ENCODE measurements at regions not wholly inside any gene's neighbourhood (a gene's known extent, or its start where the extent isn't known, plus 50 kb on each side); places are given as distances from the start of the nearest gene placed in this dataset.
A peak's percentile ranks its signal among the peaks of the same experiment; 100 is the strongest.

GRCh38 chr6:11425431-11425871 is 112.1 kb upstream of the TMEM170B start:
- TF ChIP-seq GATA3 (IDR thresholded peaks at IDR 0.05; ENCODE audit: low read depth, low read length): no peak
- no peak for TF ChIP-seq GATA2 (IDR thresholded peaks at IDR 0.05; ENCODE audit: low read depth, low read length)

GRCh38 chr6:11424395-11425034 is 113.0 kb upstream of the TMEM170B start:
- TF ChIP-seq GATA3 (IDR thresholded peaks at IDR 0.05; ENCODE audit: low read depth, low read length): no peak

- no peak for TF ChIP-seq GATA2 (IDR thresholded peaks at IDR 0.05; ENCODE audit: low read depth, low read length)
- no peak for TF ChIP-seq GATA3 (IDR thresholded peaks at IDR 0.05; ENCODE audit: low read depth, low read length)
These were observed 113.9 kb upstream of the TMEM170B start for GRCh38 chr6:11423667-11424066.

DNA sequence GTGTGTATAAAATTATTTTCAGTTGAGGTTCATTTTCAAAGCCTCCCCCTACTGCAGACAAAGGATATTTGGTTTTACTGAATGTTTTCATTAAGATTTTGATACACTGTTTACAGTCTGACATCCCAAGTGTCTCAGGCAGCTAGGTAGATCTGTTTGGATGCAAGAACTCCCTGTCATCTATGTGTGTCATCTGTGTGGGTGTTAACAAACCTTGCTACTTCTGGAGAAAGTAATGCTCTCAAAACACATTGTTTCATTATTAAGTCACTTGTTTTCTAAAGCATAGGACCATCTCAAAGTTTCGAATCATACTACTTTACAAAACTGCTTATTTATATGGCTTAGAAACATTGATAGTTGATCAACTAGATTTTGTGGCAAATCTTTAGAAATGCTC is 114.5 kb upstream of the TMEM170B start:
- no peak for TF ChIP-seq GATA3 (IDR thresholded peaks at IDR 0.05; ENCODE audit: low read depth, low read length)
- no peak for TF ChIP-seq GATA2 (IDR thresholded peaks at IDR 0.05; ENCODE audit: low read depth, low read length)

GRCh38 chr6:11419763-11420453 is 117.6 kb upstream of the TMEM170B start:
- no peak for TF ChIP-seq GATA3 (IDR thresholded peaks at IDR 0.05; ENCODE audit: low read depth, low read length)
- TF ChIP-seq GATA2 (IDR thresholded peaks at IDR 0.05; ENCODE audit: low read depth, low read length): no peak

GRCh38 chr6:11418290-11418905 is 119.2 kb upstream of the TMEM170B start:
- no peak for TF ChIP-seq GATA2 (IDR thresholded peaks at IDR 0.05; ENCODE audit: low read depth, low read length)
- no peak for TF ChIP-seq GATA3 (IDR thresholded peaks at IDR 0.05; ENCODE audit: low read depth, low read length)

DNA sequence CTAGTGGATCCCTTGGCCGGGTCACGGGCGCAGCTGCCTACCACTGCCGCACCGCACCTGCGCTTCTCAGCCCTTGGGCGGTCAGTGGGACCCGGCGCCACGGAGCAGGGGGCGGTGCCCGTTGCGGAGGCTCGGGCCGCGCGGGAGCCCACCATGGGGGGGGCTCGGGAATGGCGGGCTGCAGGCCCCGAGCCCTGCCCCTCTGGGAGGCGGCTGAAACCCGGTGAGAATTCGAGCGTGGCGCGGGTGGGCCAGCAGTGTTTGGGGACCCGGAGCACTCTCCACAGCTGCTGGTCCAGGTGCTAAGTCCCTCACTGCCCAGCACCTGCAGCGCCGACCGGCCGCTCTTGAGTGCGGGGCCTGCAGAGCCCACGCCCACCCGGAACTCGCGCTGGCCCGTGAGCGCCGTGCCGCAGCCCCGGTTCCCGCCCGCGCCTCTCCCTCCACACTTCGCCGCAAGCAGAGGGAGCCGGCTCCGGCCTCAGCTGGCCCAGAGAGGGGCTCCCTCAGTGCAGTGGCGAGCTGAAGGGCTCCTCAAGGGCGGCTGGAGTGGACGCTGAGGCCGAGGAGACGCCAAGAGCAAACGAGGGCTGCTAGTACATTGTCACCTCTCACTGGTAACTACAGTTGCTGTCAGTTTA is 120.5 kb upstream of the TMEM170B start:
- no peak for TF ChIP-seq GATA2 (IDR thresholded peaks at IDR 0.05; ENCODE audit: low read depth, low read length)
- no peak for TF ChIP-seq GATA3 (IDR thresholded peaks at IDR 0.05; ENCODE audit: low read depth, low read length)

GRCh38 chr6:11415557-11415956 is 122.0 kb upstream of the TMEM170B start:
- TF ChIP-seq GATA2 (IDR thresholded peaks at IDR 0.05; ENCODE audit: low read depth, low read length): no peak
- no peak for TF ChIP-seq GATA3 (IDR thresholded peaks at IDR 0.05; ENCODE audit: low read depth, low read length)

DNA sequence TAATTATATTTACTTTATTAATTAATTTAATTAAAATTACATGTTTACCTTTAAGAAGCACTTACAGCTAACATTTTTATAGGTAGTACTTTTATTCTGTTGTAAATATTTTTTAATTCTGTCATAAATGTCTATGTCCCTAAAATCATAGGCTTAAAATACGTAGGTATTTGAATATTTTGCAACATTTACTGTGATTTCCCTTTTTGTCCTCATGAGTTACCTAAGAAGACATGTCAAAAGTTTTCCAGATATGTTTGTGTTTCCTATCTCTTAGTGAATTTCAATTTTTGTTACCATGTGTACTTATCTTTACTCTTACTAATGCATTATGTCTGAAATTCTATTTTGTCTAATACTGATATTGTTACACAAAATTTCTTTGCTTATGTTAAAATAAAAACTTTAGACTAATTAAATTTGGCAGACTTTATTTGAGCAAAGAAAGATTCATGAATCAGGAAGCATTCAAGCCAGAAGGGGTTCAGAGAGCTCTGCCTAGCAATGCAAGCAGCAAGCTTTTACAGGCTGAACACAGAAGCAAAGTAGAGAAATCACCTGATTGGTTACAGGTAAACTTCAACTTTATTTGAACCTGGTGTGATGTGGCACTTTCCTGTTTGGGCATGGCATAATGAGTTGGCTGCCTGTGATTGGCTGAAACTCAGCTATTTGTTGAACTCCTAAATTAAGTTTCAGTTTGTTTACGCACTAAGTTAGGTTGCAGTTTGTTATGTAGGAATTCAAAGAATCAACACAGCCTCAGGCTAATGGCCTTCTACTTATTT is 123.2 kb upstream of the TMEM170B start:
- TF ChIP-seq GATA2 (IDR thresholded peaks at IDR 0.05; ENCODE audit: low read depth, low read length): no peak
- TF ChIP-seq GATA3 (IDR thresholded peaks at IDR 0.05; ENCODE audit: low read depth, low read length): no peak

- TF ChIP-seq GATA2 (IDR thresholded peaks at IDR 0.05; ENCODE audit: low read depth, low read length) (no peak), GATA3 (IDR thresholded peaks at IDR 0.05; ENCODE audit: low read depth, low read length) (no peak)
These were observed 123.8 kb upstream of the TMEM170B start for GRCh38 chr6:11413728-11414127.

GRCh38 chr6:11413117-11413687 is 124.3 kb upstream of the TMEM170B start:
- no peak for TF ChIP-seq GATA2 (IDR thresholded peaks at IDR 0.05; ENCODE audit: low read depth, low read length)
- TF ChIP-seq GATA3 (IDR thresholded peaks at IDR 0.05; ENCODE audit: low read depth, low read length): no peak

- no peak for TF ChIP-seq GATA2 (IDR thresholded peaks at IDR 0.05; ENCODE audit: low read depth, low read length)
- no peak for TF ChIP-seq GATA3 (IDR thresholded peaks at IDR 0.05; ENCODE audit: low read depth, low read length)
These were observed 124.9 kb upstream of the TMEM170B start for GRCh38 chr6:11412616-11413015.

- TF ChIP-seq GATA2 (IDR thresholded peaks at IDR 0.05; ENCODE audit: low read depth, low read length): peak; percentile 42; the same call in 1 of the 2 replicates
- TF ChIP-seq GATA3 (IDR thresholded peaks at IDR 0.05; ENCODE audit: low read depth, low read length): 0 out of 2 replicates have a peak, but pooled peaks have one; percentile 17
These were observed 125.5 kb upstream of the TMEM170B start for GRCh38 chr6:11412011-11412424.

Measured in SH-SY5Y (cell line).